ENCODE measurements at regions not wholly inside any gene's neighbourhood (a gene's known extent, or its start where the extent isn't known, plus 50 kb on each side); places are given as distances from the start of the nearest gene placed in this dataset.

GRCh38 chr20:11738852-11739251, 178.8 kb upstream of the BTBD3 start:
- H3K27ac ChIP-seq (ENCODE audit: low read length) = no peak overlapping the region
- no peak overlapping the region for H3K4me2 ChIP-seq (ENCODE audit: low read length)
- no peaks in the 10 kb centered on the region for H3K27me3 ChIP-seq (ENCODE audit: insufficient read depth, low read depth, low read length)
- no peaks in the 10 kb centered on the region for H4K20me1 ChIP-seq (ENCODE audit: insufficient read depth)
- H3K4me3 ChIP-seq (ENCODE audit: low read length) = no peak overlapping the region
- H3F3A ChIP-seq (ENCODE audit: insufficient read depth, low read length, poor library complexity, severe bottlenecking) = no peaks in the 10 kb centered on the region
- no peak overlapping the region for H3K9ac ChIP-seq (ENCODE audit: low read length)
- H3K79me2 ChIP-seq (replicated peaks; ENCODE audit: insufficient read depth, low read length) = no peaks in the 10 kb centered on the region
- no peaks in the 10 kb centered on the region for H3K36me3 ChIP-seq (ENCODE audit: insufficient read depth, low read length)
- no peaks in the 10 kb centered on the region for H3K9me2 ChIP-seq (ENCODE audit: insufficient read depth, low read length)
- no peak for TF ChIP-seq RAD21 (conservative IDR thresholded peaks at IDR 0.05)
- TF ChIP-seq SMC3 (conservative IDR thresholded peaks at IDR 0.05; ENCODE audit: poor library complexity) = no peak
- no peak for TF ChIP-seq REST (IDR thresholded peaks at IDR 0.05; ENCODE audit: borderline replicate concordance)
- no peak for TF ChIP-seq MXI1 (conservative IDR thresholded peaks at IDR 0.05; ENCODE audit: poor library complexity, severe bottlenecking)
- TF ChIP-seq POLR2AphosphoS5 (IDR thresholded peaks at IDR 0.05) = no peak
- no peak for TF ChIP-seq TAF1 (IDR thresholded peaks at IDR 0.05; ENCODE audit: low read depth)
- TF ChIP-seq, protein P1, sequence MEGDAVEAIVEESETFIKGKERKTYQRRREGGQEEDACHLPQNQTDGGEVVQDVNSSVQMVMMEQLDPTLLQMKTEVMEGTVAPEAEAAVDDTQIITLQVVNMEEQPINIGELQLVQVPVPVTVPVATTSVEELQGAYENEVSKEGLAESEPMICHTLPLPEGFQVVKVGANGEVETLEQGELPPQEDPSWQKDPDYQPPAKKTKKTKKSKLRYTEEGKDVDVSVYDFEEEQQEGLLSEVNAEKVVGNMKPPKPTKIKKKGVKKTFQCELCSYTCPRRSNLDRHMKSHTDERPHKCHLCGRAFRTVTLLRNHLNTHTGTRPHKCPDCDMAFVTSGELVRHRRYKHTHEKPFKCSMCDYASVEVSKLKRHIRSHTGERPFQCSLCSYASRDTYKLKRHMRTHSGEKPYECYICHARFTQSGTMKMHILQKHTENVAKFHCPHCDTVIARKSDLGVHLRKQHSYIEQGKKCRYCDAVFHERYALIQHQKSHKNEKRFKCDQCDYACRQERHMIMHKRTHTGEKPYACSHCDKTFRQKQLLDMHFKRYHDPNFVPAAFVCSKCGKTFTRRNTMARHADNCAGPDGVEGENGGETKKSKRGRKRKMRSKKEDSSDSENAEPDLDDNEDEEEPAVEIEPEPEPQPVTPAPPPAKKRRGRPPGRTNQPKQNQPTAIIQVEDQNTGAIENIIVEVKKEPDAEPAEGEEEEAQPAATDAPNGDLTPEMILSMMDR (IDR thresholded peaks at IDR 0.05; ENCODE audit: poor library complexity, severe bottlenecking) = no peak
- TF ChIP-seq EZH2 (IDR thresholded peaks at IDR 0.05; ENCODE audit: borderline replicate concordance, insufficient read depth, low read length, poor library complexity, severe bottlenecking) = no peak
- TF ChIP-seq EP300 (conservative IDR thresholded peaks at IDR 0.05; ENCODE audit: poor library complexity, severe bottlenecking) = no peak
- H2AFZ ChIP-seq (ENCODE audit: low read depth, low read length) = no peak overlapping the region
- no peaks in the 10 kb centered on the region for H3K9me3 ChIP-seq (ENCODE audit: low read length)

GRCh38 chr20:11740975-11741374, 176.7 kb upstream of the BTBD3 start:
- no peaks in the 10 kb centered on the region for H3K9me2 ChIP-seq (ENCODE audit: insufficient read depth, low read length)
- no peaks in the 10 kb centered on the region for H3K9me3 ChIP-seq (ENCODE audit: low read length)
- no peaks in the 10 kb centered on the region for H3F3A ChIP-seq (ENCODE audit: insufficient read depth, low read length, poor library complexity, severe bottlenecking)
- no peak overlapping the region for H3K27ac ChIP-seq (ENCODE audit: low read length)
- H3K4me2 ChIP-seq (ENCODE audit: low read length) = no peak overlapping the region
- H3K36me3 ChIP-seq (ENCODE audit: insufficient read depth, low read length) = no peaks in the 10 kb centered on the region
- no peak overlapping the region for H2AFZ ChIP-seq (ENCODE audit: low read depth, low read length)
- no peaks in the 10 kb centered on the region for H3K79me2 ChIP-seq (replicated peaks; ENCODE audit: insufficient read depth, low read length)
- TF ChIP-seq POLR2AphosphoS5 (IDR thresholded peaks at IDR 0.05) (no peak), EZH2 (IDR thresholded peaks at IDR 0.05; ENCODE audit: borderline replicate concordance, insufficient read depth, low read length, poor library complexity, severe bottlenecking) (no peak), TAF1 (IDR thresholded peaks at IDR 0.05; ENCODE audit: low read depth) (no peak), RAD21 (conservative IDR thresholded peaks at IDR 0.05) (no peak), SMC3 (conservative IDR thresholded peaks at IDR 0.05; ENCODE audit: poor library complexity) (no peak), REST (IDR thresholded peaks at IDR 0.05; ENCODE audit: borderline replicate concordance) (no peak), EP300 (conservative IDR thresholded peaks at IDR 0.05; ENCODE audit: poor library complexity, severe bottlenecking) (no peak), MXI1 (conservative IDR thresholded peaks at IDR 0.05; ENCODE audit: poor library complexity, severe bottlenecking) (no peak)
- TF ChIP-seq, protein P1 (IDR thresholded peaks at IDR 0.05; ENCODE audit: poor library complexity, severe bottlenecking) = no peak
- H3K4me3 ChIP-seq (ENCODE audit: low read length) = no peak overlapping the region
- H3K9ac ChIP-seq (ENCODE audit: low read length) = no peak overlapping the region
- no peaks in the 10 kb centered on the region for H4K20me1 ChIP-seq (ENCODE audit: insufficient read depth)
- H3K27me3 ChIP-seq (ENCODE audit: insufficient read depth, low read depth, low read length) = no peaks in the 10 kb centered on the region

Measured in neural cell (in vitro differentiated cells).